ENCODE measurements at regions not wholly inside any gene's neighbourhood (a gene's known extent, or its start where the extent isn't known, plus 50 kb on each side); places are given as distances from the start of the nearest gene placed in this dataset.

GRCh38 chr13:29963089-29963488, 112.7 kb upstream of the UBL3 start (continued):
- TF ChIP-seq IRF3 (IDR thresholded peaks at IDR 0.05; ENCODE audit: low read depth, low read length) (no peak), MAX (IDR thresholded peaks at IDR 0.05; ENCODE audit: low read depth) (no peak), TAF1 (IDR thresholded peaks at IDR 0.05; ENCODE audit: borderline replicate concordance, low read depth, low read length) (no peak)

- TF ChIP-seq FOSL2 (IDR thresholded peaks at IDR 0.05; ENCODE audit: borderline replicate concordance, low read depth): no peak
- no peak for TF ChIP-seq RFX5 (IDR thresholded peaks at IDR 0.05; ENCODE audit: low read length)
- Histone ChIP-seq H3K9me3 (no peaks in the 10 kb centered on the region), H2AFZ (ENCODE audit: low read depth) (no peak overlapping the region), H3K36me3 (replicated peaks in 1 of 2; ENCODE audit: control insufficient read depth in 1 of 2, insufficient read depth in 2 of 2, low read length in 1 of 2) (no peaks in the 10 kb centered on the region), H3K79me2 (ENCODE audit: insufficient read depth) (no peaks in the 10 kb centered on the region), H3K4me1 (ENCODE audit: control insufficient read depth in 1 of 2, insufficient read depth in 2 of 2, low read depth in 1 of 2, low read length in 1 of 2) (peaks cover 0 to 2% of the 10 kb centered on the region in 2 experiments; a peak in 1 of 4 replicates), H3K9me2 (no peaks in the 10 kb centered on the region), H3F3A (replicated peaks; ENCODE audit: insufficient read depth) (no peaks in the 10 kb centered on the region), H4K20me1 (ENCODE audit: insufficient read depth) (no peaks in the 10 kb centered on the region), H3K9ac (no peak overlapping the region), H3K4me3 (ENCODE audit: low read depth in 2 of 2, low read length in 1 of 2) (no peak overlapping the region), H3K27me3 (ENCODE audit: insufficient read depth) (no peaks in the 10 kb centered on the region; the same call in 1 of the 2 replicates), H3K27ac (ENCODE audit: low read depth in 2 of 2, low read length in 1 of 2) (no peak overlapping the region), H3K4me2 (no peak overlapping the region)
- WGBS (ENCODE audit: low lambda C conversion rate): 60% methylated on average over 7 of the region's 14 CpGs
- no peak for DNase-seq
- ChIA-PET POLR2A (no interaction called here), CTCF (no interaction called here)
Measured at GRCh38 chr13:29961036-29961670, 110.7 kb upstream of the UBL3 start.

- Histone ChIP-seq H3K36me3 (replicated peaks in 1 of 2; ENCODE audit: control insufficient read depth in 1 of 2, insufficient read depth in 2 of 2, low read length in 1 of 2) (no peaks in the 10 kb centered on the region), H3K27me3 (ENCODE audit: insufficient read depth) (no peaks in the 10 kb centered on the region; the same call in 1 of the 2 replicates), H3K4me2 (no peak overlapping the region), H3F3A (replicated peaks; ENCODE audit: insufficient read depth) (no peaks in the 10 kb centered on the region), H4K20me1 (ENCODE audit: insufficient read depth) (no peaks in the 10 kb centered on the region), H3K9me2 (no peaks in the 10 kb centered on the region), H3K4me1 (ENCODE audit: control insufficient read depth in 1 of 2, insufficient read depth in 2 of 2, low read depth in 1 of 2, low read length in 1 of 2) (peaks cover 0 to 2% of the 10 kb centered on the region in 2 experiments; a peak in 1 of 4 replicates), H3K9ac (no peak overlapping the region), H2AFZ (ENCODE audit: low read depth) (no peak overlapping the region), H3K79me2 (ENCODE audit: insufficient read depth) (no peaks in the 10 kb centered on the region), H3K9me3 (no peaks in the 10 kb centered on the region), H3K4me3 (ENCODE audit: low read depth in 2 of 2, low read length in 1 of 2) (no peak overlapping the region), H3K27ac (ENCODE audit: low read depth in 2 of 2, low read length in 1 of 2) (no peak overlapping the region)
- TF ChIP-seq TAF1 (IDR thresholded peaks at IDR 0.05; ENCODE audit: borderline replicate concordance, low read depth, low read length) (no peak), USF1 (IDR thresholded peaks at IDR 0.05; ENCODE audit: borderline replicate concordance, low read depth) (no peak), EZH2phosphoT487 (IDR thresholded peaks at IDR 0.05; ENCODE audit: borderline replicate concordance, low read depth) (no peak), ZBTB33 (IDR thresholded peaks at IDR 0.05; ENCODE audit: borderline replicate concordance, low read depth) (no peak), FOSL2 (IDR thresholded peaks at IDR 0.05; ENCODE audit: borderline replicate concordance, low read depth) (no peak), TEAD4 (IDR thresholded peaks at IDR 0.05; ENCODE audit: borderline replicate concordance, insufficient read depth) (no peak), USF2 (IDR thresholded peaks at IDR 0.05; ENCODE audit: borderline replicate concordance, low read depth, low read length) (no peak), RXRA (IDR thresholded peaks at IDR 0.05; ENCODE audit: borderline replicate concordance, low read depth) (no peak), MXI1 (IDR thresholded peaks at IDR 0.05; ENCODE audit: low read depth, low read length) (no peak), POLR2AphosphoS5 (IDR thresholded peaks at IDR 0.05; ENCODE audit: low read depth, low read length) (no peak), JUND (IDR thresholded peaks at IDR 0.05) (no peak), RFX5 (IDR thresholded peaks at IDR 0.05; ENCODE audit: low read length) (no peak), YY1 (IDR thresholded peaks at IDR 0.05; ENCODE audit: low read depth) (no peak), SMC3 (IDR thresholded peaks at IDR 0.05; ENCODE audit: low read depth, low read length) (no peak), SIN3A (IDR thresholded peaks at IDR 0.05; ENCODE audit: borderline replicate concordance, low read depth, low read length) (no peak), NRF1 (IDR thresholded peaks at IDR 0.05; ENCODE audit: low read depth, low read length) (no peak), GABPA (IDR thresholded peaks at IDR 0.05; ENCODE audit: low read depth) (no peak)
- 80% methylated on average over 8 of the region's 8 CpGs for WGBS (ENCODE audit: low lambda C conversion rate)
- ChIA-PET POLR2A (no interaction called here), CTCF (no interaction called here)
- no peak for DNase-seq
Measured at GRCh38 chr13:29959603-29960002, 109.2 kb upstream of the UBL3 start.

Data from SK-N-SH (cell line).